IMR-90 (cell line): ENCODE measurements at regions not wholly inside any gene's neighbourhood (a gene's known extent, or its start where the extent isn't known, plus 50 kb on each side); places are given as distances from the start of the nearest gene placed in this dataset.

Source experiments
- ATAC-seq: fragments of 200-7000 bp; cut with Tn5 transposase; 2 replicates; pipeline ENCODE4 v1.9.1; 2020; ENCODE audit warnings: low read depth, mild to moderate bottlenecking, moderate library complexity
- BruUV-seq: library from RNA; stranded (reverse); fragments of 400-500 nt; replicated peaks from 2 replicates; lab custom pipeline; 2021; lab: Mats Ljungman, UMichigan
- CTCF ChIA-PET: fragments of 300-600 bp; formaldehyde crosslinking; extraction: SDS; loops from one replicate; lab custom pipeline; 2021; ENCODE audit warnings: antibody characterized with exemption; lab: Yijun Ruan, JAX
- POLR2A ChIA-PET: fragments of 300-600 bp; sonication (Branson Sonifier 250); formaldehyde crosslinking; loops from one replicate; lab custom pipeline; 2022; ENCODE audit warnings: antibody characterized with exemption; ENCODE audit not compliant: unreplicated experiment; lab: Charles Lee
- DNase-seq: peaks from one replicate; pipeline ENCODE4 v3.0.0; 2013
- H2AFZ ChIP-seq: replicated peaks from 2 replicates; pipeline ENCODE3; 2013; ENCODE audit warnings: low read length, mild to moderate bottlenecking; ENCODE audit not compliant: poor library complexity
- H2AK5ac ChIP-seq: 2 replicates; pipeline ENCODE4 v1.6.1; 2013; ENCODE audit warnings: low read depth, low read length, inconsistent platforms
- H2AK9ac ChIP-seq: replicated peaks from 2 replicates; pipeline ENCODE3; 2013; ENCODE audit warnings: mild to moderate bottlenecking, low read depth, low read length, moderate library complexity; ENCODE audit not compliant: poor library complexity
- H2BK120ac ChIP-seq: 2 replicates; pipeline ENCODE4 v1.6.1; 2013; ENCODE audit warnings: low read depth, low read length, inconsistent platforms
- H2BK15ac ChIP-seq: 3 replicates; pipeline ENCODE4 v1.6.1; 2013; ENCODE audit warnings: low read depth, low read length, inconsistent platforms
- H2BK20ac ChIP-seq: 2 replicates; pipeline ENCODE4 v1.6.1; 2013; ENCODE audit warnings: low read depth, mild to moderate bottlenecking, inconsistent platforms, low read length, moderate library complexity
- H2BK5ac ChIP-seq: 2 replicates; pipeline ENCODE4 v1.6.1; 2013; ENCODE audit warnings: mild to moderate bottlenecking, low read depth, low read length, inconsistent platforms; ENCODE audit not compliant: poor library complexity, severe bottlenecking
- H3K14ac ChIP-seq: replicated peaks from 2 replicates; pipeline ENCODE4 v1.6.1; 2013; ENCODE audit warnings: low read depth, low read length, inconsistent platforms
- H3K18ac ChIP-seq: 2 replicates; pipeline ENCODE4 v1.6.1; 2013; ENCODE audit warnings: low read depth, low read length, control low read depth
- H3K23ac ChIP-seq: 2 replicates; pipeline ENCODE4 v1.6.1; 2013; ENCODE audit warnings: low read depth, low read length, inconsistent platforms
- H3K27ac ChIP-seq: 2 replicates; pipeline ENCODE4 v1.5.1; 2013; ENCODE audit warnings: mild to moderate bottlenecking, control low read depth, low read length; ENCODE audit not compliant: insufficient read depth
- H3K27me3 ChIP-seq: 2 replicates; pipeline ENCODE4 v1.6.1; 2013; ENCODE audit warnings: low read length; ENCODE audit not compliant: control insufficient read depth, insufficient read depth
- H3K36me3 ChIP-seq: 2 replicates; pipeline ENCODE4 v1.6.1; 2013; ENCODE audit warnings: low read length, mixed read lengths; ENCODE audit not compliant: control insufficient read depth, insufficient read depth
- H3K4ac ChIP-seq: 2 replicates; pipeline ENCODE4 v1.6.1; 2013; ENCODE audit warnings: low read depth, low read length, inconsistent platforms
- H3K4me1 ChIP-seq: 2 replicates; pipeline ENCODE4 v1.6.1; 2013; ENCODE audit warnings: low read length, mixed read lengths; ENCODE audit not compliant: control insufficient read depth, insufficient read depth
- H3K4me2 ChIP-seq: 2 replicates; pipeline ENCODE4 v1.6.1; 2013; ENCODE audit warnings: low read depth, mild to moderate bottlenecking, control low read depth, low read length, moderate library complexity
- H3K4me3 ChIP-seq: 2 replicates; pipeline ENCODE4 v1.5.1; 2013; ENCODE audit warnings: low read depth, mild to moderate bottlenecking, control low read depth, low read length, moderate library complexity; ENCODE audit not compliant: insufficient read depth
- H3K56ac ChIP-seq: 2 replicates; pipeline ENCODE4 v1.6.1; 2013; ENCODE audit warnings: low read length, inconsistent platforms; ENCODE audit not compliant: insufficient read depth; ENCODE audit errors: extremely low read depth
- H3K79me1 ChIP-seq, 2 experiments: 2 replicates each; pipeline ENCODE4 v1.6.1; 2013; ENCODE audit warnings: low read length in 2 of 2, inconsistent platforms in 1 of 2, low read depth in 1 of 2
- H3K9ac ChIP-seq: 2 replicates; pipeline ENCODE4 v1.6.1; 2013; ENCODE audit warnings: low read depth, low read length, control low read depth
- H3K9me1 ChIP-seq: 2 replicates; pipeline ENCODE4 v1.6.1; 2013; ENCODE audit warnings: low read length, inconsistent platforms; ENCODE audit not compliant: insufficient read depth
- H3K9me3 ChIP-seq: 2 replicates; pipeline ENCODE4 v1.6.1; 2013; ENCODE audit warnings: low read length; ENCODE audit not compliant: control insufficient read depth, insufficient read depth
- H4K20me1 ChIP-seq: 2 replicates; pipeline ENCODE4 v1.6.1; 2013; ENCODE audit warnings: low read length, inconsistent platforms; ENCODE audit not compliant: insufficient read depth
- H4K5ac ChIP-seq: 2 replicates; pipeline ENCODE4 v1.6.1; 2013; ENCODE audit warnings: mild to moderate bottlenecking, low read depth, low read length, control low read depth
- H4K8ac ChIP-seq, 2 experiments: 2 replicates each; pipeline ENCODE4 v1.6.1; 2013; ENCODE audit warnings: low read depth in 2 of 2, low read length in 2 of 2, control low read depth in 1 of 2, inconsistent platforms in 1 of 2
- H4K91ac ChIP-seq: 2 replicates; pipeline ENCODE4 v1.6.1; 2013; ENCODE audit warnings: low read depth, low read length, inconsistent platforms; ENCODE audit not compliant: insufficient read depth
- BHLHE40 ChIP-seq: fragments of 150-350 bp; IDR thresholded peaks from 2 replicates; pipeline ENCODE4 v1.6.1; 2016; ENCODE audit warnings: mild to moderate bottlenecking, low read depth, low read length
- CEBPB ChIP-seq: IDR thresholded peaks from 2 replicates; pipeline ENCODE4 v1.6.1; 2012; ENCODE audit warnings: low read depth, low read length, improper control_type of control experiment
- CHD1 ChIP-seq: IDR thresholded peaks from 2 replicates; pipeline ENCODE4 v1.6.1; 2012; ENCODE audit warnings: low read depth, low read length, improper control_type of control experiment
- CTCF ChIP-seq: conservative IDR thresholded peaks from 2 replicates; pipeline ENCODE4 v1.5.1; 2012; ENCODE audit warnings: mild to moderate bottlenecking, low read depth, low read length, improper control_type of control experiment
- ELK1 ChIP-seq: fragments of 150-350 bp; IDR thresholded peaks from 2 replicates; pipeline ENCODE4 v1.6.1; 2016; ENCODE audit warnings: low read depth, mild to moderate bottlenecking, low read length, moderate library complexity, borderline replicate concordance
- FOS ChIP-seq: fragments of 150-350 bp; IDR thresholded peaks from 2 replicates; pipeline ENCODE4 v1.6.1; 2016; ENCODE audit warnings: low read depth, low read length
- MAFK ChIP-seq: IDR thresholded peaks from 2 replicates; pipeline ENCODE4 v1.6.1; 2012; ENCODE audit warnings: low read depth, low read length, improper control_type of control experiment
- MAZ ChIP-seq: IDR thresholded peaks from 2 replicates; pipeline ENCODE4 v1.6.1; 2012; ENCODE audit warnings: low read depth, mild to moderate bottlenecking, low read length, improper control_type of control experiment, moderate library complexity, borderline replicate concordance
- MXI1 ChIP-seq: IDR thresholded peaks from 2 replicates; pipeline ENCODE4 v1.6.1; 2012; ENCODE audit warnings: low read depth, mild to moderate bottlenecking, low read length, moderate library complexity, borderline replicate concordance
- NFE2L2 ChIP-seq: fragments of 150-350 bp; IDR thresholded peaks from 2 replicates; pipeline ENCODE4 v1.6.1; 2016; ENCODE audit warnings: low read depth, mild to moderate bottlenecking, low read length
- POLR2A ChIP-seq: IDR thresholded peaks from 2 replicates; pipeline ENCODE4 v1.6.1; 2012; ENCODE audit warnings: mild to moderate bottlenecking, low read depth, low read length
- RAD21 ChIP-seq: IDR thresholded peaks from 2 replicates; pipeline ENCODE4 v1.6.1; 2012; ENCODE audit warnings: low read length, improper control_type of control experiment
- RCOR1 ChIP-seq: IDR thresholded peaks from 2 replicates; pipeline ENCODE4 v1.6.1; 2012; ENCODE audit warnings: mild to moderate bottlenecking, low read length, improper control_type of control experiment; ENCODE audit not compliant: insufficient replicate concordance
- RFX5 ChIP-seq: IDR thresholded peaks from 2 replicates; pipeline ENCODE4 v1.8.0; 2012; ENCODE audit warnings: low read depth, mild to moderate bottlenecking, low read length, moderate library complexity
- SMC3 ChIP-seq: fragments of 150-350 bp; IDR thresholded peaks from 2 replicates; pipeline ENCODE4 v1.6.1; 2016; ENCODE audit warnings: low read depth, mild to moderate bottlenecking, antibody characterized with exemption, low read length, moderate library complexity
- WGBS, 2 experiments: methylation state at CpG; one replicate each; pipeline versions ENCODE4 v1.1.5 to v1.1.7; 2013; ENCODE audit warnings: missing lambda C conversion rate in 2 of 2; ENCODE audit not compliant: insufficient read length in 1 of 2; ENCODE audit errors: extremely low coverage in 2 of 2; 5-methylcytosine and 5-hydroxymethylcytosine counted together
- dilution Hi-C: fragments of 300-500 bp; cut with HindIII; formaldehyde crosslinking; loops from one replicate; pipeline ENCODE4 v1.14.3; 2018; ENCODE audit warnings: low sequenced_read_pairs; ENCODE audit not compliant: unreplicated experiment
- in situ Hi-C: fragments of 300-500 bp; cut with MboI; formaldehyde crosslinking; loops from 3 replicates; pipeline ENCODE4 v1.14.3; 2019; ENCODE audit warnings: low sequenced_read_pairs, inconsistent platforms, mixed read lengths
- intact Hi-C: fragments of 100-400 bp; cut with micrococcal nuclease; formaldehyde crosslinking; loops from 2 replicates; pipeline ENCODE4 v1.10.0; 2022
- TF ChIP-seq, protein P1 (sequence below): fragments of 150-350 bp; IDR thresholded peaks from 2 replicates; pipeline ENCODE4 v1.6.1; 2017; ENCODE audit warnings: mild to moderate bottlenecking, antibody characterized with exemption, low read length, low read depth

- Histone ChIP-seq H2AK5ac (no peak overlapping the region), H3K56ac (no peak overlapping the region), H3K27me3 (no peaks in the 10 kb centered on the region), H4K91ac (no peak overlapping the region), H3K4me3 (no peak overlapping the region), H2BK20ac (no peak overlapping the region), H3K79me1 (no peaks in the 10 kb centered on the region), H3K9me3 (peaks cover 3% of the 10 kb centered on the region), H3K27ac (no peak overlapping the region), H2AFZ (no peak overlapping the region), H3K23ac (no peak overlapping the region), H3K4me1 (no peaks in the 10 kb centered on the region), H3K36me3 (no peaks in the 10 kb centered on the region), H3K9ac (no peak overlapping the region), H4K8ac (no peak overlapping the region), H2BK5ac (no peak overlapping the region), H3K9me1 (no peaks in the 10 kb centered on the region), H3K18ac (no peak overlapping the region), H2AK9ac (no peak overlapping the region), H3K4ac (no peak overlapping the region), H4K5ac (no peak overlapping the region), H3K14ac (no peak overlapping the region), H3K4me2 (no peak overlapping the region), H4K20me1 (no peaks in the 10 kb centered on the region), H2BK120ac (no peak overlapping the region), H2BK15ac (no peak overlapping the region)
- intact Hi-C loops (no loop called here), in situ Hi-C loops (no loop called here), dilution Hi-C loops (no loop called here)
- no CpG with 5 or more reads among the region's 1 CpG for WGBS, 2 experiments
- CTCF ChIA-PET: no interaction called here
- DNase-seq (no peak), ATAC-seq (no peak)
- TF ChIP-seq FOS (no peak), RCOR1 (no peak), CEBPB (no peak), MXI1 (no peak), MAZ (no peak), RFX5 (no peak), CHD1 (no peak), NFE2L2 (no peak), RAD21 (no peak), BHLHE40 (no peak), SMC3 (no peak), ELK1 (no peak), POLR2A (no peak), MAFK (no peak), CTCF (no peak)
- TF ChIP-seq, protein P1, sequence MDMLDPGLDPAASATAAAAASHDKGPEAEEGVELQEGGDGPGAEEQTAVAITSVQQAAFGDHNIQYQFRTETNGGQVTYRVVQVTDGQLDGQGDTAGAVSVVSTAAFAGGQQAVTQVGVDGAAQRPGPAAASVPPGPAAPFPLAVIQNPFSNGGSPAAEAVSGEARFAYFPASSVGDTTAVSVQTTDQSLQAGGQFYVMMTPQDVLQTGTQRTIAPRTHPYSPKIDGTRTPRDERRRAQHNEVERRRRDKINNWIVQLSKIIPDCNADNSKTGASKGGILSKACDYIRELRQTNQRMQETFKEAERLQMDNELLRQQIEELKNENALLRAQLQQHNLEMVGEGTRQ: no peak
- POLR2A ChIA-PET: no interaction called here
- BruUV-seq: no TSS peak
Observed at GRCh38 chrX:16524316-16524715, 125.6 kb upstream of the S100G start.
